ENCODE measurements at regions not wholly inside any gene's neighbourhood (a gene's known extent, or its start where the extent isn't known, plus 50 kb on each side); places are given as distances from the start of the nearest gene placed in this dataset.
"Not testable (repeated sequence)": the region's sequence is repeated elsewhere in the genome, so short reads cannot be mapped to it uniquely, and the experiment has no call there.

DNA sequence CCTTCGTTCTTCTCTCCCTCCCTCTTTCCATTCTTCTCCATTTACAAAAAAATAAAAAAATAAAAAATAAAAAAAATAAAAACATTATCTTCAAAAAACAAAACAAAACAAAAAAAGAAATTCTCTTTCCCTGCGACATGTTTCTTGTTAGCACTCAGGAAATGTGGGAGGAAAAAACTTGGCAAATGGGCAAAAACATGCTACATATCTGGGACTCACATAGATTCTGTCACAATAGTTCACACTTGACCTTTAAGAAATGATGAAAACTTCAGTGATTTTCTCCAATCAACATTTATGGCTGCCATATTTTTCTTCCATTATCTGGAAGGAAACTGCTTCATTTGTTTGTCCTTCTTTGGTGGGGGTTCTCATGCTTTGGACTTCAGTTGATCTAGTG lies 109.3 kb downstream of the PRKAB2 start:
- DNase-seq (ENCODE audit: low spot score): no peak

DNA sequence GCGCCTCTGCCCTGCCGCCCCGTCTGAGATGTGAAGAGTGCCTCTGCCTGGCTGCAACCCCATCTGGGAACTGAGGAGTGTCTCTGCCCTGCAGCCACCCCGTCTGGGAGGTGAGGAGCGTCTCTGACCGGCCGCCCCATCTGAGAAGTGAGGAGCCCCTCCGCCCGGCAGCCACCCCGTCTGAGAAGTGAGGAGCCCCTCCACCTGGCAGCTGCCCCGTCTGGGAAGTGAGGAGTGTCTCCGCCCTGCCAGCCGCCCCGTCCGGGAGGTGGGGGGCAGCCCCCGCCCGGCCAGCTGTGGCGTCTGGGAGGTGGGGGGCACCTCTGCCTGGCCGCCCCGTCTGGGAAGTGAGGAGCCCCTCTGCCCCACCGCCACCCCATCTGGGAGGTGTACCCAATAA lies 110.4 kb downstream of the PRKAB2 start:
- not testable (repeated sequence) for DNase-seq (ENCODE audit: low spot score)

DNA sequence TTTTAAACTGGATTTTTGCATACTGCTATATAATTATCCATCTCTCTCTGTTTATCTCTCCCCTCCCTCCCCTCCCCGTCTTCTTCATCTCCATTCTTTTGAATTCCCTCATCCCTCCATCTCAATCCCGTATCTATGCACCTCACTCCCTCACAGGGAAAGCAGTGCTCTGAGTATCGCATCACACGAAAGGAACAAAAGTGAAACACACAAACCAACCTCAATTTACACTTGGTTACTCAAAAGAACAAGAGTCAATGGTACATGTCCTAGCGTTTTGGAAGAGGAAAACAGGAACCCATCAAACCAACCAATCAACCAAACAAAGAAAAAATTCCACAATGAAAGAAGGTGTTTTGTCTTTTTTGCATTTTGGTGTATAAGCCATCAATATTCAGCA lies 115.1 kb downstream of the NBPF12 start:
- DNase-seq (ENCODE audit: low spot score): no peak

DNA sequence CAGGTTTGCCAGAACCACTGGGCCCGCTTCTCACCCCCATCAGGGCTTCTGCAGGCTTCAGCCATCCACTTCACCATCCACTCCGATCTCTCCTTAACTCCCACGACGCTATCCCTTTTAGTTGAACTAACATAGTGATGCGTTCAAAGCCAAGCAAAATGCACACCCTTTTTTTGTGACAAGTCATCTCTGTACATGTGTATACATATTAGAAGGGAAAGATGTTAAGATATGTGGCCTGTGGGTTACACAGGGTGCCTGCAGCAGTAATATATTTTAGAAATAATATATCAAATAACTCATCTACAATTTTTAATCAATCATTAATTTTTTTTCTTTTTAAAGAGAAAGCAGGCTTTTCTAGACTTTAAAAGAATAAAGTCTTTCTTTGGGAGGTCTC lies 114.6 kb downstream of the NBPF12 start:
- no peak for DNase-seq (ENCODE audit: low spot score)

DNA sequence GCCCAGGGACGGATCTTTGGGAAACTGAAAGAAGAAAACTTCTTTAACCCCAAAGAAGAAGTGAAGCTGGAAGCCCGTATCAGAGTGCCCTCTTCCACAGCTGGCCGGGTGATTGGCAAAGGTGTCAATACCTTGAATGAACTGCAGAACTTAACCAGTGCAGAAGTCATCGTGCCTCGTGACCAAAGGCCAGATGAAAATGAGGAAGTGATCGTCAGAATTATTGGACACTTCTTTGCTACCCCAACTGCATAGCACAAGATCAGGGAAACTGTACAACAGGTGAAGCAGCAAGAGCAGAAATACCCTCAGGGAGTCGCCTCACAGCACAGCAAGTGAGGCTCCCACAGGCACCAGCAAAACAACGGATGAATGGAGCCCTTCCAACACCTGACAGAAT lies 114.0 kb downstream of the NBPF12 start:
- DNase-seq (ENCODE audit: low spot score): no peak

DNA sequence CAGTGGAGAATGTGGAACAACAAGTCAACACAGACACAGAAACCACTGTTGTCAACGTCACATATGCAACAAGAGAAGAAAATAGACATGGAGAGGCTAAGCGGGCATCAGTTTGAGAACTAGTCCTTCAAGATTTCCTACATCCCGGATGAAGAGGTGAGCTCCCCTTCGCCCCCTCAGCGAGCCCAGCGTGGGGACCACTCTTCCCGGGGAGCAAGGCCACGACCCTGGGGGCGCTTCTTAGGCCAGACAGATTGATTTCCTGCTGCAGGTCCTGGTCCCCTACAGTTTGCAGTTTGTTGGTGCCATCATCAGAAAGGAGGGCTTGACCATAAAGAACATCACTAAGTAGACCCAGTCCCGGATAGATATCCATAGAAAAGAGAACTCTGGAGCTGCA lies 113.0 kb downstream of the NBPF12 start:
- DNase-seq (ENCODE audit: low spot score): no peak

DNA sequence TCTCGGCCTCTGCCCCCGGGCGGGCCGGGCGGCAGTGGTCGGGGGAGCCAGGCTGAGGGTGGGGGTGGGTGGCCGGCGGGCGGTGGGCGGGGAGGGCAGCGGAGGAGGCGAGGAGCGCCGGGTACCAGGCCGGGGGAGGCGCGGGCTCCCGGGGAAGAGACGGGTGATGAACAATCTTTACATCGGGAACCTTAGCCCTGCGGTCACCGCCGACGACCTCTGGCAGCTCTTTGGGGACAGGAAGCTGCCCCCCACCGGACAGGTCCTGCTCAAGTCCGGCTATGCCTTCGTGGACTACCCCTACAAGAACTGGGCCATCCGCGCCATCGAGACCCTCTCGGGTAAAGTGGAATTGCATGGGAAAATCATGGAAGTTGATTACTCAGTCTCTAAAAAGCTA lies 112.5 kb downstream of the NBPF12 start:
- no peak for DNase-seq (ENCODE audit: low spot score)

DNA sequence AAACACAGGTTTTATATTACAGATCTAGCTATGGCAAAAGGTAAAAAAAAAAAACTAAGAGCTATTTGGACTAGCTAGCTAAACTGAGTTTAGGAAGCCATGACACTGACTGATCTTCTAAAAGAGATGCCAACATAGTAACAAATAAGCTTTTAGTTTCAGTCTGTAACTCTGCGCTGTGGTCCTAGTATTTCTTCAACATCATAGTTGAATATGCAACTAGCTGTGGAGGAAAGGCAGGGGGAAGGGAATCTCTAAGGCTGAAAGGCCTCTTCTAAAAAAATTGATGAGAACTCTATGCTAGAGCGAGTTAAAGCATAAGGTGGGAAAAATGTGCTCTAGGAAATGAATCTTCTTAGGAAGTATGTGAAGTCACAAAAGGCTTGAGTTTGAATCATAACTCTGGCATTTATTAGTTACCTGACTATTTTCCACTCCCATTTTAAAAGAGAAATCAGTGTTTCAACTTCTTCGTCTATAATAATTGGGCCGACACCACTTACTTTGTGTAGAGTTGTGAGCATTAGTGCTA lies 108.8 kb downstream of the NBPF12 start:
- not testable (repeated sequence) for DNase-seq (ENCODE audit: low spot score)

DNA sequence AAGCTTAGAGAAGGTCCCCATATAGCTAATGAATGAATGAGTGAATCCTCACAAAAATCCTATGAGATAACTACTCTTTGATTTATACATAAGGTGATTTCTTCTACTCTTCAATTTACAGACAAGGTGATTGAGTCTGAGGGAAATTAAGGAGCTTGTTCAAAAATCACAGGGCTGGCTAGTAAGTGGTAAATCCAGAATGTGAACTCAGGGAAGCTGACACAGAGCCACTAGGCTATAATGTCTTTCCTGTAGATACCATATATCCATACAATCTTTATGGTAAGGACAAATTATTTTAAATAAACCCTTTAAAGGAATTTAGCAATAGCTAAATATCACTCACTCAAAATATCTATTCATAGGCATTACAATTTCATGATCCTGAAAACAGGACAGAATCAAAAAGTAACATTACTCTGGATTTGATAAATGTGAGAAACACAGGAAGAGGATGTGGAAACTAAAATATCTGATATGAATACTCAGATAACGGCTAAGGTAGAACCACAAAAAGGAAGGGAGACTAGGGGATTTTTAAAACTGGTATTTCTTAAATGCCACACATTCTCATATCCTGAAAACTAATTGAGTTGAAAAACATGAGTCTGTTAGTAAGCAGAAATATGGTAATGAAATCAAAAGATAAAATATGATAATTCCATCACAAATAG lies 108.2 kb downstream of the NBPF12 start:
- no peak for DNase-seq (ENCODE audit: low spot score)

Data from HuH-7.5 (cell line).